ENCODE measurements at regions not wholly inside any gene's neighbourhood (a gene's known extent, or its start where the extent isn't known, plus 50 kb on each side); places are given as distances from the start of the nearest gene placed in this dataset.

DNA sequence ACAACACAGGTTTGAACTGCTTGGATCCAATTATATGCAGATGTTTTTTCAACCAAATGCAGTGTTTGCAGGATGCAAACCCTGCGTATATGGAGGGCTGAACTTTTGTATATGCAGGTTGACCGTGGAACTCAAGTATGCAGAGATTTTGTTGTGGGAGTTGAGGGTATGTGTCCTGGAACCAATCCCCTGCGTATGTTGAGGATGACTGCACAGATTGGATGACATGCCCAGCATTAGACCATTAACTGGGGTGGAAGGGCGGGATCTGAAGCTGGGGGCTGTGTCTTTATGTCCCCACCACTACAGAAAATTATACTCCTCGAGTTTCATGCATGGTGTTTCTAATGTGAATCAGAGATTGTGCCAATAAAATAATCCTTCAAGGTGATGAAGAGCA lies 162.2 kb upstream of the RMST start:
- no peak for TF ChIP-seq EZH2 (IDR thresholded peaks at IDR 0.05; ENCODE audit: borderline replicate concordance, insufficient read depth, low read depth, low read length, poor library complexity, severe bottlenecking)
- TF ChIP-seq, protein P1, sequence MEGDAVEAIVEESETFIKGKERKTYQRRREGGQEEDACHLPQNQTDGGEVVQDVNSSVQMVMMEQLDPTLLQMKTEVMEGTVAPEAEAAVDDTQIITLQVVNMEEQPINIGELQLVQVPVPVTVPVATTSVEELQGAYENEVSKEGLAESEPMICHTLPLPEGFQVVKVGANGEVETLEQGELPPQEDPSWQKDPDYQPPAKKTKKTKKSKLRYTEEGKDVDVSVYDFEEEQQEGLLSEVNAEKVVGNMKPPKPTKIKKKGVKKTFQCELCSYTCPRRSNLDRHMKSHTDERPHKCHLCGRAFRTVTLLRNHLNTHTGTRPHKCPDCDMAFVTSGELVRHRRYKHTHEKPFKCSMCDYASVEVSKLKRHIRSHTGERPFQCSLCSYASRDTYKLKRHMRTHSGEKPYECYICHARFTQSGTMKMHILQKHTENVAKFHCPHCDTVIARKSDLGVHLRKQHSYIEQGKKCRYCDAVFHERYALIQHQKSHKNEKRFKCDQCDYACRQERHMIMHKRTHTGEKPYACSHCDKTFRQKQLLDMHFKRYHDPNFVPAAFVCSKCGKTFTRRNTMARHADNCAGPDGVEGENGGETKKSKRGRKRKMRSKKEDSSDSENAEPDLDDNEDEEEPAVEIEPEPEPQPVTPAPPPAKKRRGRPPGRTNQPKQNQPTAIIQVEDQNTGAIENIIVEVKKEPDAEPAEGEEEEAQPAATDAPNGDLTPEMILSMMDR (IDR thresholded peaks at IDR 0.05), result no peak

Data from B cell (primary cell).